ENCODE measurements at regions not wholly inside any gene's neighbourhood (a gene's known extent, or its start where the extent isn't known, plus 50 kb on each side); places are given as distances from the start of the nearest gene placed in this dataset.

- no peak for TF ChIP-seq CTCF (IDR thresholded peaks at IDR 0.05)
- TF ChIP-seq POLR2A (IDR thresholded peaks at IDR 0.05) = no peak
Observed at GRCh38 chr6:158259136-158259535, 53.1 kb upstream of the TULP4 start.
